ENCODE measurements at regions not wholly inside any gene's neighbourhood (a gene's known extent, or its start where the extent isn't known, plus 50 kb on each side); places are given as distances from the start of the nearest gene placed in this dataset.

DNA sequence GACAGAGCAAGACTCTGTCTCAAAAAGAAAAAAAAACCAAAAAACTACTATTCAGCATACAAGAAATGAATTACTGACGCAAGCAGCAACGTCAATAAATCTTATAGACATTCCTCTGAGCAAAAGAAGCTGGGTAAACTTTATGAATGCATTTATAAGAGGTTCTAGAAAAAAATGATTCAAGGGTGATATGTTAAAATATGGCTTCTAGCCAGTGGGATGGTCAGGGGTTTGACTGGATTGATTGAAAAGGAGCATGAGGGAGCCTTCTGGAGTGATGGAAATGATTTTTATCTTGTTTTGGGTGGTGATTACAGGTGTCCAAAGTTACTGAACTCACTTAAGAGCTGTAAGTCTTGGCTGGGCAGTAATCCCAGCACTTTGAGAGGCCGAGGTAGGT lies 64.9 kb upstream of the SALL4 start:
- DNase-seq: no peak

DNA sequence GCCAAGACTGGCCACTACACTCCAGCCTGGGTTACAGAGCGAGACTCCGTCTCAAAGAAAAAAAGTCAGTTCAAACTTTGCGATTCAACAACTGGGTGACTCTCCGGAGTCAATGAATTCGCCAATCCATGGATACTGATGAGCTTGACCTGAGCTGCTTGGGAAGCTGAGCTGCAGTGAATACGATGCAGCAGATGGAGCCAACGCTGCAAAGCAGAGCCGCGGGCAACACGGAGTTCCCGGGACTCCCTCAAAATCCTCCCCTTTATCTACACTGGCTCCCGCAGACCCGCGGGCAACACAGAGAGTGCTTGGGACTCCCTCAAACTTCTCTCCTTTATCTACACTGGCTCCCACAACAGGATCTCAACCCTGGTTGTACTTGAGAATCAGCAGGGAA lies 62.6 kb upstream of the SALL4 start:
- DNase-seq: no peak

GRCh38 chr20:51862796-51863195 lies 60.5 kb upstream of the SALL4 start:
- DNase-seq: no peak

DNA sequence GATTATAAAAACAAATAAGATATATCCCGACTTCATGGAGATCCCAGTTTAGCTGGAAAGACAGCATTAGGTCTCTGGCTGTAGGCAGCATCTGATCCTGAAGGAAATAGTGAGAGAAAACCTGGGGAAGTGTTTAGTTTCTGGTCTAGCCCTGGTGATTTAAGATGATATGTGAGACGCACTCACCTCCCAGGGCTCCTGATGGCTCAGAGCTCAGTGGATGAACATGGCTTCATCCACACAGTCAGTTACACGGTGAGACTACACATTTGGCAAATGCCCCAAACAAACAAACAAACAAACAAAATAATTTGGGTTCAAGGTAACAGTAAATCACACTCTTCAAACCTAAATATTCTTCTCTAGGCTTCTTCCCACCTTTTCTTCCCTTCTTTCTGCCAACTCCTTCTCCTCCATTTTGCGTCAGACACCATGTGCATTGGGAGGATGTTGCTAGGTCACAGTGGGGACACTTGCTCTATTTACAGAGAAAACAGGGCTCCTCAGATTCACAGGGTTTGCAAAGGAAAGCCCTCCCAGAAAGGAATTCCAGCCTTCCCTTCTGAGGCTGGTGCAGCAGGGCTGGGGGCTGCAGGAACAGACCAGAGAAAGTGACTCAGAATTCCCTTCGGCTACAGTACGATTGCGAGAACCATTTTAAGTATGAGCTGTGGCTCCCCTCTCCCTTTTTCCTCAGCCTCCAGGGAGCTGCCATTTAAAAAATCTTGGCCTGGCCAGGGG lies 59.6 kb upstream of the SALL4 start:
- no peak for DNase-seq

- no peak for DNase-seq
Observed at GRCh38 chr20:51860111-51860882, 58.0 kb upstream of the SALL4 start.

DNA sequence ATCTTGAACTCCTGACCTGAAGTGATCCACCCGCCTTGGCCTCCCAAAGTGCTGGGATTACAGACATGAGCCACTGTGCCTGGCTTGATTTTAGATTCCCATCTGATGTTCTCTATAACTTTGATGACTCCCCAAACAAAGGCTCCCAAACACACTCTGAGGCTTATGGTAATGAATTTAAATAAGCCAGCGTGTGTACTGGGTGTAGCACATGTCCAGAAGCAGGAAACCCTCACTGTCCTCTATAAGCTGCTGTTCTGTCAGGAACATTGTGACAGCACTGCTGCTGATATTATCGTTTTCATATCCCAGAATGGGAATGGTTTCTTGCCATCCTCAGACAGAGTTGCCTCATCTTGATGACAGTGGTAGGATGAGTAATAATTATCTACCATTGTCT lies 54.1 kb upstream of the SALL4 start:
- no peak for DNase-seq

DNA sequence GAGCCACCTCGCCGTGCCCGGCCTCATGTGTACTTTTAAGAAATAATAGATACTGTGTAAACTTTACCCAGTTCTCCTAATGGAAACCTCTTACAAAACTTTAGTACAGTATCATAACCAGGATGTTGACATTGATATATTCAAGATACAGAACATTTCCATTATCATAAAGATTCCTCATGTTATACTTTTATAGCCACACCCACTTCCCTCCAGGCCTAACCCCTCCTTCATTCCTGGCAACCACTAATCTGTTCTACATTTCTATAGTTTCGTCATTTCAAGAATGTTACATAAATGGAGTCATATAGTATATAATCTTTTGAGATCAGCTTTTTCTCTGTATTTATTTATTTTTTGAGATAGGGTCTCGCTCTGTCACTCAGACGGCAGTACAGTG lies 52.6 kb upstream of the SALL4 start:
- no peak for DNase-seq

Data from activated CD8-positive, alpha-beta memory T cell treated with anti-CD3 and anti-CD28 coated beads, Interleukin-2, amount 50 U/mL, for 48 hours (primary cell).